ENCODE measurements at regions not wholly inside any gene's neighbourhood (a gene's known extent, or its start where the extent isn't known, plus 50 kb on each side); places are given as distances from the start of the nearest gene placed in this dataset.

DNA sequence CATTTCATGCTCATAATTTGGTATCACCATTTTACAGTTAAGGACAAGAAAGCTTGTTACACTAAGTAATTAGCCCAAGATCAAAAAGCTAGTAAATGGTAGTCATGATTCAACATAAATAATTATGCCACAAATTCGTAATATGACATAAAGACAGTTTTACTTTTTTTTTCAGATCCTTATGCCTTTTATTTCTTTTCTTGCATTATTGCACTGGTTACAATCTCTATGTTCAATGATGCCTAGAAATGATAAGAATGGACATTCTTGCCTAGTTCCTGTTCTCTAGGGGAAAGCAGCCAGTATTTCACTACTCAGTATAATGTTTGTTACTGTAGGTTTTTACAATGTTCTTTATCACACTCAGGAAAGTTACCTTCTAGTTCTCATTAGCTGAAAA lies 106.4 kb upstream of the ARHGAP5 start:
- TF ChIP-seq, protein P1, sequence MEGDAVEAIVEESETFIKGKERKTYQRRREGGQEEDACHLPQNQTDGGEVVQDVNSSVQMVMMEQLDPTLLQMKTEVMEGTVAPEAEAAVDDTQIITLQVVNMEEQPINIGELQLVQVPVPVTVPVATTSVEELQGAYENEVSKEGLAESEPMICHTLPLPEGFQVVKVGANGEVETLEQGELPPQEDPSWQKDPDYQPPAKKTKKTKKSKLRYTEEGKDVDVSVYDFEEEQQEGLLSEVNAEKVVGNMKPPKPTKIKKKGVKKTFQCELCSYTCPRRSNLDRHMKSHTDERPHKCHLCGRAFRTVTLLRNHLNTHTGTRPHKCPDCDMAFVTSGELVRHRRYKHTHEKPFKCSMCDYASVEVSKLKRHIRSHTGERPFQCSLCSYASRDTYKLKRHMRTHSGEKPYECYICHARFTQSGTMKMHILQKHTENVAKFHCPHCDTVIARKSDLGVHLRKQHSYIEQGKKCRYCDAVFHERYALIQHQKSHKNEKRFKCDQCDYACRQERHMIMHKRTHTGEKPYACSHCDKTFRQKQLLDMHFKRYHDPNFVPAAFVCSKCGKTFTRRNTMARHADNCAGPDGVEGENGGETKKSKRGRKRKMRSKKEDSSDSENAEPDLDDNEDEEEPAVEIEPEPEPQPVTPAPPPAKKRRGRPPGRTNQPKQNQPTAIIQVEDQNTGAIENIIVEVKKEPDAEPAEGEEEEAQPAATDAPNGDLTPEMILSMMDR (IDR thresholded peaks at IDR 0.05): no peak
- no peak for TF ChIP-seq POLR2A (IDR thresholded peaks at IDR 0.05)
